Stimulated activated naive B cell treated with anti-CD40 and anti-IgM and Interleukin-4, amounts not matched to agents 10 μg/mL and 1 μg/mL and 100 μg/mL, for 72 hours (primary cell): ENCODE measurements at regions not wholly inside any gene's neighbourhood (a gene's known extent, or its start where the extent isn't known, plus 50 kb on each side); places are given as distances from the start of the nearest gene placed in this dataset.

Experiments
- ATAC-seq, 2 donors: fragments of 150-1000 bp; cut with Tn5 transposase; replicated peaks; 2 replicates each; pipeline ENCODE4 v1.10.0; 2021; ENCODE audit warnings: moderate library complexity in 1 of 2
- DNase-seq: peaks from one replicate; pipeline ENCODE4 v3.0.0; 2021
- H3K27ac Mint-ChIP-seq: one replicate; pipeline ENCODE4 v1.8.0; 2022; ENCODE audit warnings: mild to moderate bottlenecking, mixed read lengths
- H3K27me3 Mint-ChIP-seq, 2 donors: one replicate each; pipeline ENCODE4 v1.8.0; 2022; ENCODE audit warnings: mixed read lengths in 2 of 2
- H3K36me3 Mint-ChIP-seq, 2 donors: one replicate each; pipeline ENCODE4 v1.8.0; 2022; ENCODE audit warnings: mixed read lengths in 2 of 2, mild to moderate bottlenecking in 1 of 2
- H3K4me1 Mint-ChIP-seq, 2 donors: one replicate each; pipeline ENCODE4 v1.8.0; 2022; ENCODE audit warnings: mixed read lengths in 2 of 2, mild to moderate bottlenecking in 1 of 2
- H3K4me3 Mint-ChIP-seq, 2 donors: one replicate each; pipeline ENCODE4 v1.8.0; 2022; ENCODE audit warnings: mild to moderate bottlenecking in 2 of 2, mixed read lengths in 2 of 2, moderate library complexity in 1 of 2
- H3K9me3 Mint-ChIP-seq, 2 donors: one replicate each; pipeline ENCODE4 v1.8.0; 2022; ENCODE audit warnings: mixed read lengths in 2 of 2, mild to moderate bottlenecking in 1 of 2

DNA sequence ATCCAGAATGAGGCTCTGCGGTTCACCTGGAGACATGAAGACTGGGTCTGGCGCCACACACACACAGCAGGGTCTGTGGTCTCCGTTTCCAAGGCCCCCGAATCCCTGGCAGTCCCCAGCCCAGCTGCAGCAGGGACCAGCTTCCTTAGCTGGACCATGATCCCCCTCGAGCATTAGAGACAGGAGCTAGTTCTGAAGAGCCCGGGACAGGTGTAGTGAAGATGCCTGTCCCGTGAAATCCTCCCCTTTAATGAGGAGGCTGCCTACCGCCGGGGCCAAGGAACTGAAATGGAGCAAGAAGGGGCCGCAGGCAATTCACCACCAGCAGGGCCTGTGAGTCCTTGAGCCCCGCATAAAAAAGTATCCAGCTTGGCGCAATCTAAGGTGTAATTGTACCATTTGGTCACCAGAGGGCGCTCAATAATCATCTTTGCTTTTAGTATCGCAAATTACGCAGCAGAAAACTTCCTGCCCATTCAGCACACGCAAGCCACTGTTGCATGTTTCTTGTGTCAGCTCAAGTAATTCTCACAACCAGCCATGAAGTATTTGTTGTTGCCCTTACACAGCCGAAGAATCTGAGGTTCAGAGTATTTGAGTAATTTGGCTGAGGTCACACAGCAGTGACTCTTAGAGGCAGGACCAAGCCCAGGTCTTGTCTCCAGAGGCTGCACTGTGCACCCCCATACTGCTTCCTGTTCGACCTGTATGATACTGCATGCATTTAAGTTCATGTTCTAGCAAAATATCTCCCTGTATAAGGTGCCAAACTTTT lies 54.3 kb upstream of the PPP2R5C start:
- DNase-seq (peak; percentile 61), ATAC-seq (peak; percentile 66 to 70)
- Mint-ChIP-seq H3K9me3 (no peaks in the 10 kb centered on the region), H3K36me3 (peaks cover 0 to 4% of the 10 kb centered on the region in 2 donors), H3K27ac (peak overlapping the region; percentile 22), H3K4me3 (peak overlapping the region; percentile 0 to 21), H3K27me3 (peaks cover 4 to 43% of the 10 kb centered on the region in 2 donors), H3K4me1 (peaks cover 4 to 22% of the 10 kb centered on the region in 2 donors)

DNA sequence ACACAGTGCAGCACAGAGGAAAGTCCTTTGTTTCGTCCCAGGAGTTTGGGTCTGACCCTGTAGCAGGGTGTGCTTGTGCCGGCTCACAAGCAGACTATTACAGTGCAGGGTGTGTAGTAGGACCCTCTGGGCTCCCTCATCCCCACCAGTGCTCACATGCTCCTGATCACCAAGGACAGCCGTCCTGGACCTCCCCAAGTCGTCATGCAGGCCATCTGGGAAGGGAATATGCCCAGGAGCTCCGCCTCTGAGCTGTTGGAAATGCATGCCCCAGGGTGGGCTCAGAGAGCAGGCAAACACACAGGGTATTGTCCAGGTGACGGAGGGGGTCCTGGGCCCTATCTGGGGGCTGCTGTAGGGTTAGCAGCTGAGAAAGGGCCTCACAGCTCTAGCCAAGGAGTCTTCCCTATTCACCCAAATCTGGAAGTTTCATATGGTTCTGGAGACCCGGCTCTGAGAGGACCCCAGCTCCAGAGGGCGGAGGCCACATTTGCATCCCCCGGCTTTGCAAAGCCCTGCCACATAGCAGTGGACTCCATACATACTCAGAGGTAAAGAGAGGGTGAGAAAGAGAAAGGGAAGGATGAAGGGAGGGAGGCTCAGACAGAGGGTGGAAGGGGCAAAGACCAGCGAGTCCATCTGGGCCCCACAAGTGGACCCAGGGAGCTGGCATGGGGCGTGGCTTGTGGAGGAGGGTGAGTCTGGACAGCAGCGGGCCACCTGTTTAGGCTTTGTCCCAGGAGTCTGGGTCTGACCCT lies 53.5 kb upstream of the PPP2R5C start:
- no peak overlapping the region for H3K4me3 Mint-ChIP-seq
- no peak for DNase-seq
- H3K4me1 Mint-ChIP-seq = peaks cover 4 to 22% of the 10 kb centered on the region in 2 donors
- H3K27me3 Mint-ChIP-seq = peaks cover 4 to 36% of the 10 kb centered on the region in 2 donors
- H3K36me3 Mint-ChIP-seq = peaks cover 0 to 4% of the 10 kb centered on the region in 2 donors
- ATAC-seq = no peak
- H3K27ac Mint-ChIP-seq = no peak overlapping the region
- H3K9me3 Mint-ChIP-seq = no peaks in the 10 kb centered on the region

- H3K4me1 Mint-ChIP-seq = peaks cover 7 to 22% of the 10 kb centered on the region in 2 donors
- H3K36me3 Mint-ChIP-seq = peaks cover 0 to 4% of the 10 kb centered on the region in 2 donors
- no peak overlapping the region for H3K4me3 Mint-ChIP-seq
- no peaks in the 10 kb centered on the region for H3K9me3 Mint-ChIP-seq
- H3K27me3 Mint-ChIP-seq = peaks cover 4 to 36% of the 10 kb centered on the region in 2 donors
- DNase-seq (no peak), ATAC-seq (no peak)
- no peak overlapping the region for H3K27ac Mint-ChIP-seq
These were observed 52.5 kb upstream of the PPP2R5C start for GRCh38 chr14:101708853-101709532.

GRCh38 chr14:101709533-101709881 lies 52.0 kb upstream of the PPP2R5C start:
- ATAC-seq (no peak), DNase-seq (no peak)
- H3K4me3 Mint-ChIP-seq = no peak overlapping the region
- no peak overlapping the region for H3K27ac Mint-ChIP-seq
- H3K36me3 Mint-ChIP-seq = peaks cover 0 to 4% of the 10 kb centered on the region in 2 donors
- peaks cover 4 to 30% of the 10 kb centered on the region in 2 donors for H3K27me3 Mint-ChIP-seq
- H3K4me1 Mint-ChIP-seq = peaks cover 7 to 19% of the 10 kb centered on the region in 2 donors
- no peaks in the 10 kb centered on the region for H3K9me3 Mint-ChIP-seq

GRCh38 chr14:101709962-101710931 lies 51.3 kb upstream of the PPP2R5C start:
- H3K27ac Mint-ChIP-seq = no peak overlapping the region
- H3K9me3 Mint-ChIP-seq = no peaks in the 10 kb centered on the region
- DNase-seq (no peak), ATAC-seq (no peak)
- H3K4me3 Mint-ChIP-seq = no peak overlapping the region
- H3K4me1 Mint-ChIP-seq = peaks cover 5 to 12% of the 10 kb centered on the region in 2 donors
- H3K36me3 Mint-ChIP-seq = peaks cover 0 to 3% of the 10 kb centered on the region in 2 donors
- H3K27me3 Mint-ChIP-seq = peaks cover 4 to 25% of the 10 kb centered on the region in 2 donors

GRCh38 chr14:101711041-101711856 lies 50.3 kb upstream of the PPP2R5C start:
- ATAC-seq = no peak
- DNase-seq = no peak
- H3K4me1 Mint-ChIP-seq = peaks cover 3 to 9% of the 10 kb centered on the region in 2 donors
- H3K36me3 Mint-ChIP-seq = no peaks in the 10 kb centered on the region
- no peak overlapping the region for H3K4me3 Mint-ChIP-seq
- no peak overlapping the region for H3K27ac Mint-ChIP-seq
- H3K9me3 Mint-ChIP-seq = no peaks in the 10 kb centered on the region
- H3K27me3 Mint-ChIP-seq = peaks cover 13 to 30% of the 10 kb centered on the region in 2 donors
